ENCODE measurements at regions not wholly inside any gene's neighbourhood (a gene's known extent, or its start where the extent isn't known, plus 50 kb on each side); places are given as distances from the start of the nearest gene placed in this dataset.
"Not testable (repeated sequence)": the region's sequence is repeated elsewhere in the genome, so short reads cannot be mapped to it uniquely, and the experiment has no call there.

- H3K36me3 Mint-ChIP-seq = no peaks in the 10 kb centered on the region
- no peak overlapping the region for H3K4me3 Mint-ChIP-seq
- no peak overlapping the region for H3K27ac Mint-ChIP-seq
- H3K27me3 Mint-ChIP-seq = no peaks in the 10 kb centered on the region
- H3K9me3 Mint-ChIP-seq (ENCODE audit: low read depth) = peaks cover 7% of the 10 kb centered on the region
- H3K4me1 Mint-ChIP-seq (ENCODE audit: low read depth) = no peaks in the 10 kb centered on the region
Measured at GRCh38 chr10:57579926-57580325, 687.8 kb downstream of the IPMK start.

DNA sequence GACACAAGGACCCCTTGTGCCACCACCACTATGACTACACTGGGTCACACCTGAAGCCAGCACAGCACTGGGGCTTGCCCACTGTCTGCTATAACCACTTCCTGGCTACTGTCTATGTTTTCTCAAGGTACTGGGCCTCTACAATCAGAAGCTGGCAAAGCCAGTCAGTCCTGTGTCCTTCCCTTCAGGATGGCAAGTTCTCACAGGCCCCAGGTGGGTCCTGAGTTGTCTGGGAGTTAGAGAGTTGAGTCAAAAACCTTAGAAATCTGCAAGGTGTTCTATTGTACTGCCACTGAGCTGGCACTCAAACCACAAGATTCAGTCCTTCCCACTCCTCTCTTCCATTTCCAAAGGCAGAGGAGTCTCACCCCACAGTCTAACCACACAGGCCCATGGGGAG is 705.5 kb downstream of the IPMK start:
- H3K27me3 Mint-ChIP-seq = no peaks in the 10 kb centered on the region
- no peak overlapping the region for H3K4me3 Mint-ChIP-seq
- no peaks in the 10 kb centered on the region for H3K36me3 Mint-ChIP-seq
- H3K4me1 Mint-ChIP-seq (ENCODE audit: low read depth) = no peaks in the 10 kb centered on the region
- H3K27ac Mint-ChIP-seq = no peak overlapping the region
- peaks cover 6% of the 10 kb centered on the region for H3K9me3 Mint-ChIP-seq (ENCODE audit: low read depth)

GRCh38 chr10:57551774-57552173 is 715.9 kb downstream of the IPMK start:
- not testable (repeated sequence) for H3K9me3 Mint-ChIP-seq (ENCODE audit: low read depth); H3K27ac Mint-ChIP-seq; H3K36me3 Mint-ChIP-seq; H3K4me1 Mint-ChIP-seq (ENCODE audit: low read depth); H3K4me3 Mint-ChIP-seq; H3K27me3 Mint-ChIP-seq

- Mint-ChIP-seq H3K27ac (no peak overlapping the region), H3K4me3 (no peak overlapping the region), H3K4me1 (ENCODE audit: low read depth) (no peaks in the 10 kb centered on the region), H3K27me3 (no peaks in the 10 kb centered on the region), H3K9me3 (ENCODE audit: low read depth) (peaks cover 4% of the 10 kb centered on the region), H3K36me3 (no peaks in the 10 kb centered on the region)
Measured at GRCh38 chr10:57535306-57535705, 732.4 kb downstream of the IPMK start.

DNA sequence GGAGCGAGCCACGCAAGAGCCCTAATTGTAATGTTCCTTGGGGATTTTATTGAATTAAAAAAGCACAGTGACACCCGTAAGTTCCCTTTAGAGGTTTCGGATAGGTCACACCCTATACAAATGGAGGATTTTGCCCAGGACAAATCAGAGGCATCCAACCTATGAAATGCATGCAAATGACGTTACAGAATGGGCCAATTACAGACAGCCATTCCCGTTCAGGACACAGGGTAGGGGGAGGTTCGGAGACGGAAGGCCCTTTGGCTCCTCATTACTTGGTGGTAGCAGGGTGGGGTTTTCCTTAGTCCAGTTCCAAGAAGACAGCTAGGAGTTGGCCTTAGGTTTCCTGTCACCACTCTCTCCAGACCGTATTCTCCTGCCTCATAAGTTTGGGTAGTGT is 754.1 kb downstream of the IPMK start:
- Mint-ChIP-seq H3K36me3 (no peaks in the 10 kb centered on the region), H3K4me1 (ENCODE audit: low read depth) (no peaks in the 10 kb centered on the region), H3K4me3 (no peak overlapping the region), H3K27ac (no peak overlapping the region), H3K9me3 (ENCODE audit: low read depth) (peaks cover 4% of the 10 kb centered on the region), H3K27me3 (no peaks in the 10 kb centered on the region)

- Mint-ChIP-seq H3K4me3 (no peak overlapping the region), H3K9me3 (ENCODE audit: low read depth) (peaks cover 4% of the 10 kb centered on the region), H3K4me1 (ENCODE audit: low read depth) (no peaks in the 10 kb centered on the region), H3K27ac (no peak overlapping the region), H3K36me3 (no peaks in the 10 kb centered on the region), H3K27me3 (no peaks in the 10 kb centered on the region)
Measured at GRCh38 chr10:57507788-57508187, 759.9 kb downstream of the IPMK start.

DNA sequence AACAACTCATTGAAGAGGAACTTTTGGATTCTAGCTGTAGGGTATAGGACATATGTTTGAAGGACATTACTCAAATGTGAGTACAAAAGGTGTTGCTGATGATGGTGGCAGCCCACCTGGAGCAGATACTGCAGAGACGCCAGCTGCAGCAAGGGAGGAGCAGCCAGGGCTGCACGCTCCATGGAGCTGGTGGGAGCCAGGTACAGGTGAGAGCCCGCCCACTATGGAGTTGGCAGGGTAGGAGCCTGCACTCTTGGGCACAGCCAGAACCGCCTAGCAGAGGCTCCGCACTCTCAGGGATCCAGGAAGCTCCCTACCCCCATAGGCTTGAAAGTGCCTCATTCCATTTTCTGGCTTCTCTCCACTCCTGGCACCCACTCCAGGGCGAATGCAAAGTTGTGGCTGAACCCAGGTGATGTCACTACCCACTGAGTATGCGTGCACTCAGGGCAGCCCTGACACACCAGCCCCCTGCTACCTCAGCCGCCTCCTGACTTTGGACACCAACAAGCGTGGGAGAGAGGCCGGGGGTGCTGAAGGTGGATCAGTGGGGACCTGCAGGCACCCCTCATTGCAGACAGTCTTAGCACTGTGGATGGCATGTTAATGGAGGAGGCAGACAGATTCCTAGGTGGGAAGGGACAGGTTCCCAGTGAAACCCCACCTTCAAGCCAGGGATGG is 761.1 kb downstream of the IPMK start:
- Mint-ChIP-seq H3K9me3 (ENCODE audit: low read depth) (peaks cover 4% of the 10 kb centered on the region), H3K4me3 (no peak overlapping the region), H3K36me3 (no peaks in the 10 kb centered on the region), H3K27me3 (no peaks in the 10 kb centered on the region), H3K4me1 (ENCODE audit: low read depth) (no peaks in the 10 kb centered on the region), H3K27ac (no peak overlapping the region)

GRCh38 chr10:57494486-57494885 is 773.2 kb downstream of the IPMK start:
- H3K27me3 Mint-ChIP-seq = no peaks in the 10 kb centered on the region
- H3K9me3 Mint-ChIP-seq (ENCODE audit: low read depth) = no peaks in the 10 kb centered on the region
- no peaks in the 10 kb centered on the region for H3K4me1 Mint-ChIP-seq (ENCODE audit: low read depth)
- H3K36me3 Mint-ChIP-seq = no peaks in the 10 kb centered on the region
- no peak overlapping the region for H3K27ac Mint-ChIP-seq
- no peak overlapping the region for H3K4me3 Mint-ChIP-seq

DNA sequence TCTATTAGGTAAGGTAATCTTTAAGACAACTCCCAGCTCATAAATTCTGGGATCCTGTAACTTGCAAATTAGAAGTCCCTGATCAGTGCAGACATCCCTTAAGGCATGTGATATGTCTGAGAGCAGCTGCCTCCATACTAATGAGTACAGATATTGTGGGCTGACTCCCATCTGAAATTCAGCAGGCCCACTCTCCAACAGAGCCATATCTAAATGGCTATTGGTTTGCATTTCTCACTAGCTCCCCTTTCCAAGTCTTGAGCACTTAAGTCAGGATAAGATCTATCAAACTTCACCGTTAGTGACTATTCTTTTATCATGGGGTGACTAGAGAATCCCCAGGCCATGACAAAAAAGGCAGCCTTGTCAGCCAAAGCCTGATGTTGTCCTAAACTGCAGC is 785.4 kb downstream of the IPMK start:
- H3K36me3 Mint-ChIP-seq = no peaks in the 10 kb centered on the region
- no peaks in the 10 kb centered on the region for H3K27me3 Mint-ChIP-seq
- H3K27ac Mint-ChIP-seq = no peak overlapping the region
- H3K4me1 Mint-ChIP-seq (ENCODE audit: low read depth) = no peaks in the 10 kb centered on the region
- H3K9me3 Mint-ChIP-seq (ENCODE audit: low read depth) = no peaks in the 10 kb centered on the region
- H3K4me3 Mint-ChIP-seq = no peak overlapping the region

DNA sequence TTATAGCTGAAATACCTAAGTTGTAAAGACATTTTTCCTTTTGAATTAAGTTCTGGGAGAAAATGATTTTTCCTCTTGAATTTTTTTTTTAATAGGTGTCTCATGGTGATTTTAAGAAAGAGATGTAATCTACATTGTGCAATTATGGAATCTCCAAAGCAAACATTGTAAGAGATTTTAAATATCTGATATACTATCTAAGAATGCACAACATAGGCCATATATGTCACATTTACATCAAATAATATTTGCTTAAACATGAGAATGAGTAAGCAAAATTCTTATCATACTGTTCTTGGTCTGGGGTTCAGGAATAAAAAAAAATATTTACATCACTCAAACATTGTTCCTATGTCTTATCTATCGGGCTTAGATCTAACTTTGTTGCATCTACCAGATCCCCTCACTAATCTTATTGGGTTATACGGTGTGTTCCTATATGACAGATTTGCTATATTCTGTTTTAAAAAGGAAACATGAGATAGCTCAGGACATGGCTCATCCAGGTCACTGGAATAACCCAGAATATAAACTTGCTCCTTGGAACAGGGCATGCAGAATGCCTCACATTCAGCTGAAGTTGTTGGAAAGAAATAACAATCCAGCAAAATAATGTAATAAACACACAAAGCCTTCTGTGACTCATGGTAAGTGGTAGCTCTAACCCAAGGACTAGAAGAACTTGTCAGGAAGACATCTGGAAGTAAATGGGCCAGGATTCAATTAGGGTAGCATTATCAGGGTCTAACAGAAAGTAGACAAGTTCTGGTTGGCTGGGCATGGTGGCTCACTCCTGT is 794.7 kb downstream of the IPMK start:
- H3K27me3 Mint-ChIP-seq = no peaks in the 10 kb centered on the region
- no peaks in the 10 kb centered on the region for H3K4me1 Mint-ChIP-seq (ENCODE audit: low read depth)
- H3K9me3 Mint-ChIP-seq (ENCODE audit: low read depth) = no peaks in the 10 kb centered on the region
- no peak overlapping the region for H3K4me3 Mint-ChIP-seq
- H3K36me3 Mint-ChIP-seq = no peaks in the 10 kb centered on the region
- no peak overlapping the region for H3K27ac Mint-ChIP-seq

DNA sequence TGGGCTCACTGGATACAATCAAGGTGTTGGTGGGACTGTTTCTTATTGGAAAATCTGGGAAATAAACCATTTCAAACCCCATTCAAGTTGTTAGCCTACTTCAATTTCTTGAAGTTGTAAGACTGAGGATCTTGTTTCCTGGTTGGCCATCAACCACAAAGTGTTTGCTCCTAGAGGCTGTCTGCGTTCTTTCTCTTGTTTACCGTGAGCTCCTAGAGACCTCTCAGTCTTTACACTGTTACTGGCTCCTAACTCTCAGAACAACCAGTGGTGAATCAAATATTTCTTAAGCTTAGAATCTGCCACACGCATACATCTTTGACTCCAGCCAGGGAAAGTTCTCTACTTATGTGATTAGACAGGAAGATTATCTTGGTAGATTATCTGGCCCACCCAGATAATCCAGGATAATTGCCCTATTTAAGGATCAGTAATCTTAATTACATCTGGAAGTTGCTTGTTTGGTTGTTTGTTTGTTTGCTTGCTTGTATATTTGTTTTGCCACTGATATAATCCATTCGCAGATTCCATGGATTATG is 798.7 kb downstream of the IPMK start:
- no peaks in the 10 kb centered on the region for H3K4me1 Mint-ChIP-seq (ENCODE audit: low read depth)
- no peaks in the 10 kb centered on the region for H3K36me3 Mint-ChIP-seq
- H3K4me3 Mint-ChIP-seq = no peak overlapping the region
- no peaks in the 10 kb centered on the region for H3K9me3 Mint-ChIP-seq (ENCODE audit: low read depth)
- no peak overlapping the region for H3K27ac Mint-ChIP-seq
- H3K27me3 Mint-ChIP-seq = no peaks in the 10 kb centered on the region

- Mint-ChIP-seq H3K9me3 (ENCODE audit: low read depth) (peaks cover 4% of the 10 kb centered on the region), H3K27me3 (no peaks in the 10 kb centered on the region), H3K4me1 (ENCODE audit: low read depth) (no peaks in the 10 kb centered on the region), H3K27ac (no peak overlapping the region), H3K36me3 (no peaks in the 10 kb centered on the region), H3K4me3 (no peak overlapping the region)
Measured at GRCh38 chr10:57465155-57465554, 802.5 kb downstream of the IPMK start.

GRCh38 chr10:57460540-57460939 is 807.2 kb downstream of the IPMK start:
- Mint-ChIP-seq H3K4me1 (ENCODE audit: low read depth) (no peaks in the 10 kb centered on the region), H3K27ac (no peak overlapping the region), H3K4me3 (no peak overlapping the region), H3K27me3 (no peaks in the 10 kb centered on the region), H3K9me3 (ENCODE audit: low read depth) (peaks cover 4% of the 10 kb centered on the region), H3K36me3 (no peaks in the 10 kb centered on the region)

- Mint-ChIP-seq H3K4me1 (ENCODE audit: low read depth) (no peaks in the 10 kb centered on the region), H3K36me3 (no peaks in the 10 kb centered on the region), H3K27me3 (no peaks in the 10 kb centered on the region), H3K27ac (no peak overlapping the region), H3K9me3 (ENCODE audit: low read depth) (peaks cover 4% of the 10 kb centered on the region), H3K4me3 (no peak overlapping the region)
Measured at GRCh38 chr10:57457972-57458512, 809.7 kb downstream of the IPMK start.

DNA sequence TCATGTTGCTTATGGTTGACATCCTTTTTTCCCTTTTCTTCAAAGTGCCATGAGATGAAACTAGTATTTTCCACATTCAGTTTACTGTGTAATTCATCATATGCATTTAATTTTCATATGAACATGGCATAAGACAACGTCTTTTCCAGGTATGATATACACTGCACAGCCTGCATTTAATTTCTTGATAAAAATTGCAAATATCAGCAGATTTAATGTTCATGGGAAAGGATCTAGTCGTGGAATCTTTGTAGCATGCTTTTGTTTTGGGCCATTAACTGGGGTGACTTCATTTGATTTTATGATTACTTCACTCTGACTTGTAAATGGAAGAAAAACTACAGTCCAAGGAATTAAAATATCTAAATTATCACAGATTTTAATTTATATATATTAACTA is 837.3 kb downstream of the IPMK start:
- Mint-ChIP-seq H3K4me1 (ENCODE audit: low read depth) (no peaks in the 10 kb centered on the region), H3K27ac (no peak overlapping the region), H3K27me3 (no peaks in the 10 kb centered on the region), H3K9me3 (ENCODE audit: low read depth) (peaks cover 4% of the 10 kb centered on the region), H3K36me3 (no peaks in the 10 kb centered on the region), H3K4me3 (no peak overlapping the region)
